Dendritic cell treated with granulocyte-macrophage colony-stimulating factor and Interleukin-4, amounts not matched to agents 40 ng/mL and 50 ng/mL, for 4 days (primary cell): ENCODE measurements at regions not wholly inside any gene's neighbourhood (a gene's known extent, or its start where the extent isn't known, plus 50 kb on each side); places are given as distances from the start of the nearest gene placed in this dataset.
"Not testable (repeated sequence)": the region's sequence is repeated elsewhere in the genome, so short reads cannot be mapped to it uniquely, and the experiment has no call there.

Experiments
- H3K27ac Mint-ChIP-seq: one replicate; pipeline ENCODE4 v1.8.0; 2022; ENCODE audit warnings: mild to moderate bottlenecking, mixed read lengths
- H3K27me3 Mint-ChIP-seq: one replicate; pipeline ENCODE4 v1.8.0; 2022; ENCODE audit warnings: mild to moderate bottlenecking, mixed read lengths
- H3K36me3 Mint-ChIP-seq: one replicate; pipeline ENCODE4 v1.8.0; 2022; ENCODE audit warnings: low read depth, mixed read lengths
- H3K4me1 Mint-ChIP-seq: one replicate; pipeline ENCODE4 v1.8.0; 2022; ENCODE audit warnings: low read depth, mixed read lengths
- H3K4me3 Mint-ChIP-seq: one replicate; pipeline ENCODE4 v1.8.0; 2022; ENCODE audit warnings: mild to moderate bottlenecking, moderate library complexity, mixed read lengths
- H3K9me3 Mint-ChIP-seq: one replicate; pipeline ENCODE4 v1.8.0; 2022; ENCODE audit warnings: mixed read lengths
- intact Hi-C: fragments of 100-400 bp; cut with micrococcal nuclease; formaldehyde crosslinking; loops from one replicate; pipeline ENCODE4 v1.15.0; 2022

DNA sequence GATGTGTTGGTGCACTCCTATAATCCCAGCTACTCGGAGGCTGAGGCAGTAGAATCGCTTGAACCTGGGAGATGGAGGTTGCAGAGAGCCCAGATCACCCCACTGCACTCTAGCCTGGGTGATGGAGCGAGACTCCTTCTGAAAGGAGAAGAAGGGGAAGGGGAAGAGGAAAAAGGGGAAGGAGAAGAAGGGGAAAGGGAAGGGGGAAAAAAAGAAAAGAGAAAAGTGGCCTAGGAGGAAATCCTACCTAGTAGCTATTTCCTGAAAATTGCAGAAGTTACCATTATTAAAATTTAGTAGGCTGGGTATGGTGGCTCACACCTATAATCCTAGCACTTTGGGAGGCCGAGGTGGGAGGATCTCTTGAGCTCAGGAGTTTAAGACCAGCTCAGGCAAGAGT, 67.4 kb downstream of the ARRDC3 start:
- no peaks in the 10 kb centered on the region for H3K27me3 Mint-ChIP-seq
- H3K36me3 Mint-ChIP-seq, result peaks cover 5% of the 10 kb centered on the region
- peaks cover 54% of the 10 kb centered on the region for H3K4me1 Mint-ChIP-seq
- no peaks in the 10 kb centered on the region for H3K9me3 Mint-ChIP-seq
- intact Hi-C loops, result loop anchor here (2.0 to 5.0 kb wide), 3 partner anchors 35 to 65 kb away; no protein-coding TSS in a partner anchor
- H3K27ac Mint-ChIP-seq, result peak overlapping the region; percentile 94
- H3K4me3 Mint-ChIP-seq, result no peak overlapping the region

DNA sequence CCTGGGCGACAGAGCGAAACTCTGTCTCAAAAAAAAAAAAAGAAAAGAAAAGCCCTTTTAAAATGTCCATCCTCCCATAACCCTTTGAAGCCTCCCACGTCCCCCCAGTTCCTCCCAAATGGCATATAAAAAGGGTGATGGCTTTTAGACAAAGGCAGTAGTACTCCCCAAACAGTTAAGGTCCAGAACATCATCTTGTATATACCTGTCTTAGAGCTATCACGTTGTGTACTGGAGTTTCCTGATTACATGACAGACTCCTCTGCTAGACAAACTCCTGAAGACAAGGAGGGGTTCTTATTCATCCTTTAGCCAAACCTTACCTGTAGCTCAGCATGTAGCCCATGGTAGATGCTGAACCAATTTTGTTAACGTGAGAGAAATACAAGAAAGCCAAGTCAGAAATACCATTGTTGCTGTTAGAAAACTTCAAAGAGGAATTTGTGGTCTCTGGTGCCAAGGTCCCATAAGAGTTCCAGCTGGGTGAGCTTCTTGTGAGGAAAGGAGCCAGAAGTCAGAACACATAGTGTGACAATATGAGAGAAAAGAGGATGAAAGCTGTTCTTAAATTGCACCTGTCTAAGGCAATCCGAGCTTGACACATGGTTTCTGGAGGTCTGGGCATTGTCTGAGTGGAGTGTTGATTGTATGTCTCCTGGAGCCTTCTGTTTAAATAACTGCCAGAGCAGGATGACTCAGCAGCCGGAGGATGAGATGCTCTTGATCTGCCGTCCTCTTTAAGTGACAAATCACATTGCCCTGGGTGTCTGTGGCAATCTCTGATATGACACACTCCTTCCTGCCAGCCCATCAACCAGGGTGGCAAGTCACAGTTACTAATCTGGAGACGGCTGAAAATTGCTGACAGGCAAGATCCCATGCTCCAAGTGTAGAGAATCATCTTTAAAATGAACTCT, 69.1 kb downstream of the ARRDC3 start:
- peak overlapping the region; percentile 94 for H3K27ac Mint-ChIP-seq
- H3K36me3 Mint-ChIP-seq, result peaks cover 7% of the 10 kb centered on the region
- H3K4me3 Mint-ChIP-seq, result peak overlapping the region; percentile 68
- H3K27me3 Mint-ChIP-seq, result no peaks in the 10 kb centered on the region
- H3K4me1 Mint-ChIP-seq, result peaks cover 57% of the 10 kb centered on the region
- intact Hi-C loops, result loop anchor here (2.0 kb wide), 2 partner anchors 33 to 67 kb away; no protein-coding TSS in a partner anchor
- no peaks in the 10 kb centered on the region for H3K9me3 Mint-ChIP-seq

DNA sequence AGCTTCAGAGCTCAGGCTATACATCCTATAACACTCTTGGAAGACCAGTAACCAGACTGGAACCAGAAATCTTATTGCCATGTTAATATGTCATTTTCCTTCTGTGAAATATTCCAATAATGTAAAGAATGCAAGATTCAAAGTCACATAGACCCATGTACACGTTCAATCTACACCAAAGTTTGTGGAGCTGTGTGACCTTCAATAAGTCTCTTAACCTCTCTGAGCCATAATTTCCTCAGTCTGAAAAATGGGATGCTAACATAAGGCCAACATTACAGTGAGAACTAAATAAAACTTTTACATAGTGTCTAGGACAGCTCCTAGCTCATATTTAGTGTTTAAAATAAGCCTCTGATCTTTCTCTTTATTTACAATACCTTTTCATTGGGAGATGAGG, 70.4 kb downstream of the ARRDC3 start:
- intact Hi-C loops, result no loop called here
- Mint-ChIP-seq H3K27ac (peak overlapping the region; percentile 94), H3K27me3 (no peaks in the 10 kb centered on the region), H3K4me1 (peaks cover 57% of the 10 kb centered on the region), H3K4me3 (peak overlapping the region; percentile 68), H3K9me3 (no peaks in the 10 kb centered on the region), H3K36me3 (peaks cover 11% of the 10 kb centered on the region)

DNA sequence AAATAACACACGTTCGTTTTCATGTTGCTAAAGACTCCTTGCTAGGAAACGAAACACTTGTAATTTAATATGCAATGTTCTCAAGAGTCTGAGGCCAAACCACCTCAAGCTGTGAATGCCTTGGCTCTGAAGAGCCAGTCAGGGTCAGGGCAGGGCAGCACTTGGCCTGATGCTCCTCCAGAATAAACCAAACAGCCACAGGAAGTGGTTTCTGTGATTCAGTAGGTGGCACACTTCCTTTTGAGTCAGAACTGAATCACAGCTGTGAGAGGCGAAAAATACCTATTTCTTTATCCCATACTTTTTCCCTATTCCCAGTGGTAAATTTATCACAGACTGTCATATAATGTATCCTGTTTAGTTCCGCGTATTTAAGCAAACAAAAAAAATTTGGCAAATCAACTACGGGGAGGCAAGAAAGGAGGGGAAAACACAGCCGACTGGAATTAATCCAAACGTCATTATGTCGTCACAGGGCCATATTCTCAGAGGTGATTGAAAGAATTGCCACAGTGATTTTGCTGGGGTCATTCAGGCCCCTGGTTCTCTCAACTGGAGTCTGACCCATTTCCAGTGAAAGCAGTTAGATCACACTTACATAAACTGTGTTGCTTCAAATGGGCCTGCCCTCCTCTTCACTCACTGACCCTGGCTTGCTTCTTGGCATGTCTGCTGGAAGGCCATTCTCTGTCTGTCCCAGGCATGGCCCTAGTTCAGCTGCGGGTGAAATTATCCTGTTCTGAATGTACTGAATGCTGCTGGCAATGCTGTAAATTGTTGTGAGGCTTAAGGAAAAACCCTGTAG, 71.2 kb downstream of the ARRDC3 start:
- Mint-ChIP-seq H3K4me3 (peak overlapping the region; percentile 42), H3K27me3 (no peaks in the 10 kb centered on the region), H3K9me3 (no peaks in the 10 kb centered on the region), H3K4me1 (peaks cover 57% of the 10 kb centered on the region), H3K27ac (peak overlapping the region; percentile 94), H3K36me3 (peaks cover 15% of the 10 kb centered on the region)
- intact Hi-C loops, result loop anchor here (1.0 kb wide), 1 partner anchor 11 kb away; no protein-coding TSS in a partner anchor

DNA sequence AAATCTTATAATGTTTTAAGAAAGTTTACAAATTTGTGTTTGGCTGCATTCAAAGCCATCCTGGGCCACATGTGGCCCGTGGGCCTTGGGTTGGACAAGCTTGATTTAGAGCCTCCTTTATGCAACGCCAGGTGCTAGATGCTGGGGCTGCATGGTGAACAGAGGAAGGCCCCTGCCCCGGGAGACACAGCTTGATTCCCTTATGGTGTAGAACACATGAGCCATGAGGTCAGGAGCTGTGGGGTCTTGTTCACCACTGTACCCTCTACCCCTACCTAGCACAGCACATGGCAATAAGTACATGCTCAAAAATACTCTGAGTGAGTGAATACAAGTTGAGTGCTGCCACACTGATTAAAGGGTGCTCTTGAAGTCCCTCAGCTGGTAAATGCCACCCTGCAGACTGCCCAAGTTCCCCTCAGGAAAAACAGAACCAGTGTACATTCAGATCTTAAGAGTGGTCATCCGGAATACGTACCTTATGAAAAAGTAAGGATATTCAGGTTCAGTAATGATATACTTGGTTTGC, 71.9 kb downstream of the ARRDC3 start:
- Mint-ChIP-seq H3K27me3 (no peaks in the 10 kb centered on the region), H3K27ac (peak overlapping the region; percentile 94), H3K4me3 (peak overlapping the region; percentile 58), H3K9me3 (no peaks in the 10 kb centered on the region), H3K4me1 (peaks cover 57% of the 10 kb centered on the region), H3K36me3 (peaks cover 19% of the 10 kb centered on the region)
- intact Hi-C loops, result loop anchor here (1.0 kb wide), 1 partner anchor 10 kb away; no protein-coding TSS in a partner anchor

DNA sequence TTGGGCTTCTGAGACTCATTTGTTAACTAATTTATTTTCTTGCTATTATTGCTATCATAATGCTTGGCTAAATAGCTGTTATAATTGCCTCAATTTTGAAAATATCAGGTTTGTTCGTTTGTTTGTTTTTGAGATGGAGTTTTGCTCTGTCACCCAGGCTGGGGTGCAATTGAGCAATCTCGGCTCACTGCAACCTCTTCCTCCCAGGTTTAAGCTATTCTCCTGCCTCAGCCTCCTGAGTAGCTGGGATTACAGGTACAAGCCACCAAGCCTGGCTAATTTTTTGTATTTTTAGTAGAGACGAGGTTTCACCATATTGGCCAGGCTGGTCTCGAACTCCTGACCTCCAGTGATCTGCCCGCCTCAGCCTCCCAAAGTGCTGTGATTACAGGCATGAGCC, 75.0 kb downstream of the ARRDC3 start:
- H3K4me3 Mint-ChIP-seq, H3K27me3 Mint-ChIP-seq, intact Hi-C loops, H3K9me3 Mint-ChIP-seq: not testable (repeated sequence)
- peaks cover 23% of the 10 kb centered on the region for H3K36me3 Mint-ChIP-seq
- H3K27ac Mint-ChIP-seq, result peak overlapping the region; percentile 27
- peaks cover 27% of the 10 kb centered on the region for H3K4me1 Mint-ChIP-seq

DNA sequence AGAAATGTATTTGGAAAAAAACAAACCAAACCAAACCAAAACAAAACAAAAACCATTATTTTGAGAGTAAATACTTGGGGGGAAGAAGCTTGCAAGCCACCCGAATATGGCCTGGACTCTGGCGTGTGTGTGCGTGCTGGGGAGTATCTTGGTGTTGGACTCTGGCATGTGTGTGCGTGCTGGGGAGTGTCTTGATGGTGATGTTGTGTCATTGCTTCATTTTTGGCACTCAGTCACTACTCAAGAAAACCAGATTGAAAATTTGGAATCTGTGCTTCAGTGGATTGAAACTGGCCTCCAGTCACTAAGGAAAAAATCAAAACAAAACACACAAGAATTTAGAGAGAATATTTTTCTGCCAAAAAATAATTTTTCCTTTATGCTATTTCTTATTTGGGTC, 76.1 kb downstream of the ARRDC3 start:
- Mint-ChIP-seq H3K27me3 (no peaks in the 10 kb centered on the region), H3K36me3 (peaks cover 23% of the 10 kb centered on the region), H3K9me3 (no peaks in the 10 kb centered on the region), H3K4me1 (peaks cover 17% of the 10 kb centered on the region), H3K4me3 (no peak overlapping the region), H3K27ac (no peak overlapping the region)
- intact Hi-C loops, result no loop called here

DNA sequence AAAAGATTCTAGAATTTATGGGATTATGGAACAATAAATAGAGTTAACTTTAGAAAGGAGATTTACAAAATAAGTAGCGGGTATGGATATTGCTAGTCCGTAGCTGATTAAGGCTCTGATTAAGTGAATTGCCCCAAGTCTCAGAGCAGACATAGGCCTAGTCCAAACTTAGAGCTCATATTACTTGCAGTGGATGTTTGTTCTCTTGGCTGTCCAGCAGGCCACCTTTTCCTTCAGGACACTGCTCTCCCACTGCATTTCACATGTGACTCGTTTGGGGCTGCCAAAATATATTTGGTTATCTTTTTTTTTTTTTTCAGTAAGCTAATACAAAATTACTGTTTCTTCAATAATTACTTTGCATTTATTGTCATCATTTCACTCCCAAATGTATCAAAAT, 76.6 kb downstream of the ARRDC3 start:
- Mint-ChIP-seq H3K4me3 (no peak overlapping the region), H3K4me1 (peaks cover 17% of the 10 kb centered on the region), H3K27me3 (no peaks in the 10 kb centered on the region), H3K36me3 (peaks cover 23% of the 10 kb centered on the region), H3K9me3 (no peaks in the 10 kb centered on the region), H3K27ac (no peak overlapping the region)
- intact Hi-C loops, result no loop called here

DNA sequence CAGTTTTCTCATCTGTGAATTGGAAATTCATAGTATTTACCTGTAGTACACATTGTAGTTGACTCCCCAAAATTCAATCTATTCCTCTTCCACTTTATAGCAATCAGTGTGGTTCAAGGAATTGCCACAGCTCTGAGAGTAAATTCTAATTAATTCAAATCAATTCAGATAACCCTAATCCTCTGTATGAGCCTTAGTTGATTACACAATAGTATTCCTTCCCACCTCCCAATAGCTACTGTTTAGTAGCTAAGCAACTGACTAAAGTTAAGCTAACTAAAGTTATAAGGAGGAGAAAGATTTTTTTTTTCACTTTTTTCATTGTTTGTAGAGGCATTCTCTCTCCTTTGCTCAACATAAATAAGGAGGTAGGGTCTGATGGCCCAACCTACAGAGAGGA, 77.5 kb downstream of the ARRDC3 start:
- Mint-ChIP-seq H3K27me3 (no peaks in the 10 kb centered on the region), H3K36me3 (peaks cover 18% of the 10 kb centered on the region), H3K9me3 (no peaks in the 10 kb centered on the region), H3K27ac (peak overlapping the region; percentile 32), H3K4me3 (no peak overlapping the region), H3K4me1 (peaks cover 13% of the 10 kb centered on the region)
- intact Hi-C loops, result no loop called here

DNA sequence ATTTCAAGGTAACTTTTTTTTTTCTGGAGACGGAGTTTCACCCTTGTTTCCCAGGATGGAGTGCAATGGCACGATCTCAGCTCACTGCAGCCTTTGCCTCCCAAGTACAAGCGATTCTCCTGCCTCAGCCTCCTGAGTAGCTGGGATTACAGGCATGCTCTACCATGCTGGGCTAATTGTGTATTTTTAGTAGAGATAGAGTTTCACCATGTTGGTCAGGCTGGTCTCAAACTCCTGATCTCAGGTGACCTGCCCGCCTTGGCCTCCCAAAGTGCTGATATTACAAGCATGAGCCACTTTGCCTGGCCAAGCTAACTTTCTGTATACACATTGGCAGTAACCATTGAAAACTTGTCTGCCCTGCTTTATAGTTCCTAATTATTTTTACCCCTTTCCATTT, 79.1 kb downstream of the ARRDC3 start:
- H3K9me3 Mint-ChIP-seq, H3K4me3 Mint-ChIP-seq, intact Hi-C loops, H3K27ac Mint-ChIP-seq, H3K27me3 Mint-ChIP-seq: not testable (repeated sequence)
- peaks cover 22% of the 10 kb centered on the region for H3K4me1 Mint-ChIP-seq
- H3K36me3 Mint-ChIP-seq, result peaks cover 16% of the 10 kb centered on the region

DNA sequence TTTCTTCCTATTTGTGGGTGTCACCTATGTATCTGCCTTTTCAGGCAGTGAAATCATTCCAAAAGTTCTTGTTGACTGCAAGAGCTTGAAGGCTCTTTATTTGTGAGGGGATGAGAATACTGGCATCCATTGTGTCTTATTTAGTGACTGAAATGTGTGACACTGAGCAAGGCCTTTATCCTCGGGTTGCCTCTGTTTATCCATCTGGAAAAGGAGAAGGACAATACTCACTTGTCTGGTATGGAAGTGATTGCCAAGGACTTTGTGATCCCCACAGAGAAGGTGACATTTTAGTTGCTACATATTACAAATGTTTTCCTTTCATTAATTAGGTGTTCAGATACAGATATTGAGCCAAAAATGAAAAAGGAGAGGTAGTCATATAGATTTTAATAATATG, 80.2 kb downstream of the ARRDC3 start:
- Mint-ChIP-seq H3K4me3 (no peak overlapping the region), H3K27me3 (no peaks in the 10 kb centered on the region), H3K27ac (no peak overlapping the region), H3K4me1 (peaks cover 22% of the 10 kb centered on the region), H3K9me3 (no peaks in the 10 kb centered on the region), H3K36me3 (peaks cover 12% of the 10 kb centered on the region)
- intact Hi-C loops, result no loop called here

DNA sequence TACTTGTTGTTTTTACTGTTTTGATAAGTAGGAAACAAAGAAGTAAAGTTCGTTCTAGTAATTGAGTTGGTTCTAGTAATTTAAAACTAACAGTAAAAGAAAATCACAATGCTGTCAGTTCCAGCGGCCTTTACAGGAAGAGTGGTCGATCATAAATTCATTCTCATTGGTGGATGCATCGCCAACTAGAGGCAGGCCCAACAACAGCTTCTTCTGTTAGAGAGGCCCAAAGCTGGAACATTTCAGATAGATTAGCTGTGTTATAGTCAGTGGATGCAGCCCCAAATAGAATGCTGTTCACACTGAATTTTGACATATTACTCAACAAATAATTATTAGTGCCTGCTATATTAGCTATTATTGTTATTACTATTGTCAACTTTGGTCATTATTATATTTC, 80.8 kb downstream of the ARRDC3 start:
- intact Hi-C loops, result no loop called here
- Mint-ChIP-seq H3K36me3 (peaks cover 12% of the 10 kb centered on the region), H3K4me1 (peaks cover 22% of the 10 kb centered on the region), H3K4me3 (no peak overlapping the region), H3K27me3 (no peaks in the 10 kb centered on the region), H3K27ac (peak overlapping the region; percentile 60), H3K9me3 (no peaks in the 10 kb centered on the region)

DNA sequence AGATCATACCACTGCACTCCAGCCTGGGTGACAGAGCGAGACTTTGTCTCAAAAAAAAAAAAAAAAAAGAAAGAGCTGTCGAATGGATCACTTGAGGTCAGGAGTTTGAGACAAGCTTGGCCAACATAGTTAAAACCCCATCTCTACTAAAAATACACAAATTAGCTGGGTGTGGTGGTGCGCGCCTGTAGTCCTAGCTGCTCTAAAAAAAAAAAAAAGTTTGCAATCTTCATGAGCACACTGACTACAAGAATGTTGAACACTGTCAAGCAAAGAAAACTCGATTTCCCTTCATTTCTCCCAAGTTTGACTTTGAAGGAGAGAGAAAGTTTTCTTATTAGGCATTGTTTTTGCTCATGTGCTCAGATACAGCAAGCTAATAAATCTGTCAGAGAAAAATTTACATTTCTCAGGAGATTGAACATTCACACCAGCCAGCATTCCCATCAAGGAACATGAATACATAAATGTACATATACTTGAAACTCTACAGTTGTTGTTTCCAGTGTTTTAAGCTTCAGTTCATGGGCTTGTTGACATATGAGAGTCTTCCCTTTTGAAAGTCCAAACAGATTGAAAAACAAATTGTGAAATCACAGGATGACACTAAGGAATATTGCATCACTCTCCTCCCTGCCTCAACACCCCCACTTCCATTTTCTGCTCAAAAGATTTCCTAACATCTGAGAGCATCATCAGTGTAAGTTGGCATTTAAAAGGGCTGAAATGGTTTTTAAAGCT, 81.8 kb downstream of the ARRDC3 start:
- peak overlapping the region; percentile 60 for H3K27ac Mint-ChIP-seq
- H3K4me1 Mint-ChIP-seq, result peaks cover 22% of the 10 kb centered on the region
- no peaks in the 10 kb centered on the region for H3K27me3 Mint-ChIP-seq
- intact Hi-C loops, result loop anchor here (1.0 kb wide), 1 partner anchor 10 kb away; no protein-coding TSS in a partner anchor
- H3K36me3 Mint-ChIP-seq, result peaks cover 4% of the 10 kb centered on the region
- no peaks in the 10 kb centered on the region for H3K9me3 Mint-ChIP-seq
- no peak overlapping the region for H3K4me3 Mint-ChIP-seq
